ENCODE measurements at regions not wholly inside any gene's neighbourhood (a gene's known extent, or its start where the extent isn't known, plus 50 kb on each side); places are given as distances from the start of the nearest gene placed in this dataset.

GRCh38 chr6:126600258-126600916 lies 260.5 kb downstream of the CENPW start:
- no peaks in the 10 kb centered on the region for H3K9me3 ChIP-seq
- DNase-seq (ENCODE audit: low spot score in 2 of 2) = no peak
- H3K36me3 ChIP-seq (replicated peaks) = no peaks in the 10 kb centered on the region
- H3K4me1 ChIP-seq = no peaks in the 10 kb centered on the region
- in situ Hi-C loops (cut with MboI; ENCODE audit: low sequenced_read_pairs) = no loop called here
- H3K27me3 ChIP-seq (ENCODE audit: low read depth) = no peaks in the 10 kb centered on the region
- no peak overlapping the region for H3K4me3 ChIP-seq

- in situ Hi-C loops (cut with MboI; ENCODE audit: low sequenced_read_pairs) = no loop called here
Measured at GRCh38 chr6:126603410-126603809, 263.5 kb downstream of the CENPW start.

GRCh38 chr6:126605089-126605488 lies 265.2 kb downstream of the CENPW start:
- no peak for DNase-seq (ENCODE audit: low spot score in 2 of 2)
- Histone ChIP-seq H3K9me3 (no peaks in the 10 kb centered on the region), H3K4me3 (no peak overlapping the region), H3K27me3 (ENCODE audit: low read depth) (no peaks in the 10 kb centered on the region), H3K4me1 (no peaks in the 10 kb centered on the region), H3K36me3 (replicated peaks) (no peaks in the 10 kb centered on the region)
- in situ Hi-C loops (cut with MboI; ENCODE audit: low sequenced_read_pairs) = no loop called here

More at GRCh38 chr6:126603410-126603809, 263.5 kb downstream of the CENPW start:
- DNase-seq (ENCODE audit: low spot score in 2 of 2) = no peak
- no peaks in the 10 kb centered on the region for H3K36me3 ChIP-seq (replicated peaks)
- no peaks in the 10 kb centered on the region for H3K4me1 ChIP-seq
- no peak overlapping the region for H3K4me3 ChIP-seq
- no peaks in the 10 kb centered on the region for H3K9me3 ChIP-seq
- no peaks in the 10 kb centered on the region for H3K27me3 ChIP-seq (ENCODE audit: low read depth)

GRCh38 chr6:126607289-126607688 lies 267.4 kb downstream of the CENPW start:
- no peak for DNase-seq (ENCODE audit: low spot score in 2 of 2)
- Histone ChIP-seq H3K27me3 (ENCODE audit: low read depth) (no peaks in the 10 kb centered on the region), H3K4me1 (no peaks in the 10 kb centered on the region), H3K9me3 (no peaks in the 10 kb centered on the region), H3K4me3 (no peak overlapping the region), H3K36me3 (replicated peaks) (no peaks in the 10 kb centered on the region)
- in situ Hi-C loops (cut with MboI; ENCODE audit: low sequenced_read_pairs) = no loop called here

- Histone ChIP-seq H3K4me1 (no peaks in the 10 kb centered on the region), H3K36me3 (replicated peaks) (no peaks in the 10 kb centered on the region), H3K27me3 (ENCODE audit: low read depth) (no peaks in the 10 kb centered on the region), H3K9me3 (no peaks in the 10 kb centered on the region), H3K4me3 (no peak overlapping the region)
- in situ Hi-C loops (cut with MboI; ENCODE audit: low sequenced_read_pairs) = no loop called here
- DNase-seq (ENCODE audit: low spot score in 2 of 2) = no peak
Measured at GRCh38 chr6:126608681-126609080, 268.8 kb downstream of the CENPW start.

- H3K4me1 ChIP-seq = no peaks in the 10 kb centered on the region
- H3K27me3 ChIP-seq (ENCODE audit: low read depth) = no peaks in the 10 kb centered on the region
- peak in 1 of 2 experiments; percentile 9 for DNase-seq (ENCODE audit: low spot score in 2 of 2)
- in situ Hi-C loops (cut with MboI; ENCODE audit: low sequenced_read_pairs) = no loop called here
- no peaks in the 10 kb centered on the region for H3K9me3 ChIP-seq
- H3K4me3 ChIP-seq = no peak overlapping the region
- H3K36me3 ChIP-seq (replicated peaks) = no peaks in the 10 kb centered on the region
Measured at GRCh38 chr6:126614642-126615504, 275.0 kb downstream of the CENPW start.

GRCh38 chr6:126616866-126617265 lies 277.0 kb downstream of the CENPW start:
- H3K27me3 ChIP-seq (ENCODE audit: low read depth) = no peaks in the 10 kb centered on the region
- no peak overlapping the region for H3K4me3 ChIP-seq
- H3K9me3 ChIP-seq = no peaks in the 10 kb centered on the region
- H3K36me3 ChIP-seq (replicated peaks) = no peaks in the 10 kb centered on the region
- DNase-seq (ENCODE audit: low spot score in 2 of 2) = no peak
- in situ Hi-C loops (cut with MboI; ENCODE audit: low sequenced_read_pairs) = no loop called here
- no peaks in the 10 kb centered on the region for H3K4me1 ChIP-seq

- in situ Hi-C loops (cut with MboI; ENCODE audit: low sequenced_read_pairs) = no loop called here
- Histone ChIP-seq H3K36me3 (replicated peaks) (no peaks in the 10 kb centered on the region), H3K4me3 (no peak overlapping the region), H3K27me3 (ENCODE audit: low read depth) (no peaks in the 10 kb centered on the region), H3K9me3 (no peaks in the 10 kb centered on the region), H3K4me1 (no peaks in the 10 kb centered on the region)
- no peak for DNase-seq (ENCODE audit: low spot score in 2 of 2)
Measured at GRCh38 chr6:126618639-126619343, 278.9 kb downstream of the CENPW start.

- in situ Hi-C loops (cut with MboI; ENCODE audit: low sequenced_read_pairs) = no loop called here
- Histone ChIP-seq H3K9me3 (no peaks in the 10 kb centered on the region), H3K4me3 (no peak overlapping the region), H3K4me1 (no peaks in the 10 kb centered on the region), H3K36me3 (replicated peaks) (no peaks in the 10 kb centered on the region), H3K27me3 (ENCODE audit: low read depth) (no peaks in the 10 kb centered on the region)
- DNase-seq (ENCODE audit: low spot score in 2 of 2) = no peak
Measured at GRCh38 chr6:126620719-126621118, 280.8 kb downstream of the CENPW start.

- in situ Hi-C loops (cut with MboI; ENCODE audit: low sequenced_read_pairs) = no loop called here
- H3K27me3 ChIP-seq (ENCODE audit: low read depth) = no peaks in the 10 kb centered on the region
- DNase-seq (ENCODE audit: low spot score in 2 of 2) = peak in 1 of 2 experiments; percentile 17
- H3K4me3 ChIP-seq = no peak overlapping the region
- no peaks in the 10 kb centered on the region for H3K4me1 ChIP-seq
- H3K36me3 ChIP-seq (replicated peaks) = no peaks in the 10 kb centered on the region
- no peaks in the 10 kb centered on the region for H3K9me3 ChIP-seq
Measured at GRCh38 chr6:126625019-126625418, 285.1 kb downstream of the CENPW start.

- in situ Hi-C loops (cut with MboI; ENCODE audit: low sequenced_read_pairs) = no loop called here
- DNase-seq (ENCODE audit: low spot score in 2 of 2) = no peak
- no peaks in the 10 kb centered on the region for H3K4me1 ChIP-seq
Measured at GRCh38 chr6:126628125-126628524, 288.2 kb downstream of the CENPW start.

GRCh38 chr6:126631363-126631762 lies 291.4 kb downstream of the CENPW start:
- Histone ChIP-seq H3K9me3 (no peaks in the 10 kb centered on the region), H3K27me3 (ENCODE audit: low read depth) (no peaks in the 10 kb centered on the region), H3K4me1 (no peaks in the 10 kb centered on the region), H3K36me3 (replicated peaks) (no peaks in the 10 kb centered on the region), H3K4me3 (no peak overlapping the region)
- in situ Hi-C loops (cut with MboI; ENCODE audit: low sequenced_read_pairs) = no loop called here
- DNase-seq (ENCODE audit: low spot score in 2 of 2) = no peak

More at GRCh38 chr6:126628125-126628524, 288.2 kb downstream of the CENPW start:
- Histone ChIP-seq H3K9me3 (no peaks in the 10 kb centered on the region), H3K36me3 (replicated peaks) (no peaks in the 10 kb centered on the region), H3K4me3 (no peak overlapping the region), H3K27me3 (ENCODE audit: low read depth) (no peaks in the 10 kb centered on the region)

- DNase-seq (ENCODE audit: low spot score in 2 of 2) = no peak
- Histone ChIP-seq H3K36me3 (replicated peaks) (no peaks in the 10 kb centered on the region), H3K4me3 (no peak overlapping the region), H3K4me1 (no peaks in the 10 kb centered on the region), H3K9me3 (no peaks in the 10 kb centered on the region), H3K27me3 (ENCODE audit: low read depth) (no peaks in the 10 kb centered on the region)
- in situ Hi-C loops (cut with MboI; ENCODE audit: low sequenced_read_pairs) = no loop called here
Measured at GRCh38 chr6:126632271-126632670, 292.4 kb downstream of the CENPW start.

- no peaks in the 10 kb centered on the region for H3K27me3 ChIP-seq (ENCODE audit: low read depth)
- DNase-seq (ENCODE audit: low spot score in 2 of 2) = no peak
- no peaks in the 10 kb centered on the region for H3K36me3 ChIP-seq (replicated peaks)
- H3K9me3 ChIP-seq = no peaks in the 10 kb centered on the region
- H3K4me3 ChIP-seq = no peak overlapping the region
- no peaks in the 10 kb centered on the region for H3K4me1 ChIP-seq
- in situ Hi-C loops (cut with MboI; ENCODE audit: low sequenced_read_pairs) = no loop called here
Measured at GRCh38 chr6:126633373-126633772, 293.5 kb downstream of the CENPW start.
